GM23338 (cell line): ENCODE measurements at regions not wholly inside any gene's neighbourhood (a gene's known extent, or its start where the extent isn't known, plus 50 kb on each side); places are given as distances from the start of the nearest gene placed in this dataset.

Experiments used
- ATAC-seq: fragments of 200-7000 bp; cut with Tn5 transposase; 3 replicates; pipeline ENCODE4 v1.9.1; 2020
- DNase-seq: peaks from one replicate; pipeline ENCODE4 v3.0.0-alpha.2; 2015; ENCODE audit warnings: low spot score
- H2AFZ ChIP-seq: fragments of 200-600 bp; sonication (generic); 2 replicates; pipeline ENCODE4 v1.8.0; 2016; ENCODE audit warnings: antibody characterized with exemption, mild to moderate bottlenecking, moderate library complexity
- H3F3A ChIP-seq: fragments of 200-600 bp; sonication (generic); replicated peaks from 2 replicates; pipeline ENCODE4 v1.8.0; 2017; ENCODE audit warnings: antibody characterized with exemption, mixed run types, low read depth
- H3K27ac ChIP-seq: fragments of 200-600 bp; sonication (generic); 2 replicates; pipeline ENCODE4 v1.6.1; 2016; ENCODE audit warnings: low read depth
- H3K27me3 ChIP-seq: fragments of 200-600 bp; sonication (generic); 2 replicates; pipeline ENCODE4 v1.8.0; 2016; ENCODE audit warnings: mild to moderate bottlenecking, mixed run types, moderate library complexity; ENCODE audit not compliant: insufficient read depth
- H3K36me3 ChIP-seq: fragments of 200-600 bp; sonication (generic); 2 replicates; pipeline ENCODE4 v1.8.0; 2016; ENCODE audit warnings: mild to moderate bottlenecking; ENCODE audit not compliant: insufficient read depth
- H3K4me1 ChIP-seq: fragments of 200-600 bp; sonication (generic); 2 replicates; pipeline ENCODE4 v1.8.0; 2016; ENCODE audit warnings: mild to moderate bottlenecking, moderate library complexity; ENCODE audit not compliant: insufficient read depth
- H3K4me2 ChIP-seq: fragments of 200-600 bp; sonication (generic); 2 replicates; pipeline ENCODE4 v1.7.1; 2017; ENCODE audit warnings: mixed run types
- H3K4me3 ChIP-seq: fragments of 200-600 bp; sonication (generic); 2 replicates; pipeline ENCODE4 v1.6.1; 2016; ENCODE audit warnings: mixed run types
- H3K79me2 ChIP-seq: fragments of 200-600 bp; sonication (generic); replicated peaks from 2 replicates; pipeline ENCODE4 v1.8.0; 2017; ENCODE audit warnings: mild to moderate bottlenecking; ENCODE audit not compliant: insufficient read depth
- H3K9me2 ChIP-seq: fragments of 200-600 bp; sonication (generic); 2 replicates; pipeline ENCODE4 v1.8.0; 2017; ENCODE audit not compliant: insufficient read depth
- H4K20me1 ChIP-seq: fragments of 200-600 bp; sonication (generic); replicated peaks from 2 replicates; pipeline ENCODE4 v1.8.0; 2017; ENCODE audit warnings: mild to moderate bottlenecking; ENCODE audit not compliant: insufficient read depth
- H3K27ac Mint-ChIP-seq: 2 replicates; pipeline ENCODE4 v1.8.0; 2020; ENCODE audit warnings: inconsistent platforms, mild to moderate bottlenecking, moderate library complexity, mixed read lengths
- H3K27me3 Mint-ChIP-seq: 3 replicates; pipeline ENCODE4 v1.8.0; 2022; ENCODE audit warnings: low read depth, mild to moderate bottlenecking, moderate library complexity, mixed read lengths, inconsistent platforms; ENCODE audit not compliant: insufficient read depth, poor library complexity
- H3K36me3 Mint-ChIP-seq: 3 replicates; pipeline ENCODE4 v1.8.0; 2021; ENCODE audit warnings: low read depth, mild to moderate bottlenecking, inconsistent platforms, moderate library complexity, mixed read lengths
- H3K4me1 Mint-ChIP-seq: 3 replicates; pipeline ENCODE4 v1.8.0; 2020; ENCODE audit warnings: mild to moderate bottlenecking, inconsistent platforms, mixed read lengths
- H3K4me3 Mint-ChIP-seq: 3 replicates; pipeline ENCODE4 v1.8.0; 2021; ENCODE audit warnings: moderate library complexity, mild to moderate bottlenecking, inconsistent platforms, mixed read lengths
- H3K9me3 Mint-ChIP-seq: 3 replicates; pipeline ENCODE4 v1.8.0; 2020; ENCODE audit warnings: moderate library complexity, mild to moderate bottlenecking, inconsistent platforms, mixed read lengths
- ETS1 ChIP-seq: IDR thresholded peaks from 2 replicates; pipeline ENCODE4 v1.6.1; 2016; ENCODE audit warnings: antibody characterized with exemption
- NANOG ChIP-seq: IDR thresholded peaks from 2 replicates; pipeline ENCODE4 v1.6.1; 2016; ENCODE audit warnings: antibody characterized with exemption, borderline replicate concordance
- POLR2AphosphoS5 ChIP-seq: IDR thresholded peaks from 2 replicates; pipeline ENCODE4 v1.6.1; 2016; ENCODE audit warnings: antibody characterized with exemption, low read depth
- STAT1 ChIP-seq: IDR thresholded peaks from one replicate; pipeline ENCODE4 v1.6.1; 2016; ENCODE audit warnings: antibody characterized with exemption; ENCODE audit not compliant: unreplicated experiment
- ZNF462 ChIP-seq: fragments of 250-450 bp; sonication (Bioruptor Pico); IDR thresholded peaks from 2 replicates; pipeline ENCODE4 v1.5.0; 2020; ENCODE audit warnings: mild to moderate bottlenecking, moderate library complexity
- TF ChIP-seq, protein P1 (sequence below): IDR thresholded peaks from one replicate; pipeline ENCODE4 v1.6.1; 2018; ENCODE audit warnings: antibody characterized with exemption; ENCODE audit not compliant: unreplicated experiment

DNA sequence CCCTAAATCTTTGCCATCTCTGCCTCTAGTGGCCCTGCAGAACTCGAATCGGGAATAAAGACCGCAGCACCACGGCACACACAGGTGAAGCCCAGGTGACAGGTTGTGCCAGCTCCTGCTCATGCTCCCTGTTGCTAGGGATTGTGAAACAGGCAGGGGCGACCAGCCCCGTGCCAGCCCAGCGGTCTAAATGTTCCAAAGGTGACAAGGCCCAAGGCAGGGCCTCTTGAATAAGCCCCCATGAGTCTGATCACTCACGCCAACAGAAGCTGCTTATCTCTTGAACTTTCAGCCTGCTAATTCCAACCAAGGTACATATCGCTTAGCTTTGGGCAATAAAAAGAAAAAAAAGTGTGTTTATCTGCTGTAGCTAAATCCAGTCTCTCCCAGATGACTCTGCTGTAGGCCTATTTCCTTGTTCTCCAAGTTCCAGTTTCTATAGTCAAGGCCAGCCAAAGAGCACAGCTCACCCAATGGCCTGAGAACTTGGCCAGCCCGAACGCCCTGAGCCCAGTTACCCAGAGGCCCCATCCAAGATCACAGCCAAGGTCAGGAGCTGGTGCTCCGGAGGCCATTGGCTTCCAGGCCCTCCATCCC is 191.1 kb upstream of the GPR12 start:
- Mint-ChIP-seq H3K36me3 (no peaks in the 10 kb centered on the region), H3K27me3 (no peaks in the 10 kb centered on the region), H3K27ac (no peak overlapping the region), H3K4me1 (no peaks in the 10 kb centered on the region), H3K9me3 (no peaks in the 10 kb centered on the region), H3K4me3 (no peak overlapping the region)
- H3K4me1 ChIP-seq: no peaks in the 10 kb centered on the region
- no peaks in the 10 kb centered on the region for H3K27me3 ChIP-seq
- ATAC-seq: no peak
- TF ChIP-seq, protein P1, sequence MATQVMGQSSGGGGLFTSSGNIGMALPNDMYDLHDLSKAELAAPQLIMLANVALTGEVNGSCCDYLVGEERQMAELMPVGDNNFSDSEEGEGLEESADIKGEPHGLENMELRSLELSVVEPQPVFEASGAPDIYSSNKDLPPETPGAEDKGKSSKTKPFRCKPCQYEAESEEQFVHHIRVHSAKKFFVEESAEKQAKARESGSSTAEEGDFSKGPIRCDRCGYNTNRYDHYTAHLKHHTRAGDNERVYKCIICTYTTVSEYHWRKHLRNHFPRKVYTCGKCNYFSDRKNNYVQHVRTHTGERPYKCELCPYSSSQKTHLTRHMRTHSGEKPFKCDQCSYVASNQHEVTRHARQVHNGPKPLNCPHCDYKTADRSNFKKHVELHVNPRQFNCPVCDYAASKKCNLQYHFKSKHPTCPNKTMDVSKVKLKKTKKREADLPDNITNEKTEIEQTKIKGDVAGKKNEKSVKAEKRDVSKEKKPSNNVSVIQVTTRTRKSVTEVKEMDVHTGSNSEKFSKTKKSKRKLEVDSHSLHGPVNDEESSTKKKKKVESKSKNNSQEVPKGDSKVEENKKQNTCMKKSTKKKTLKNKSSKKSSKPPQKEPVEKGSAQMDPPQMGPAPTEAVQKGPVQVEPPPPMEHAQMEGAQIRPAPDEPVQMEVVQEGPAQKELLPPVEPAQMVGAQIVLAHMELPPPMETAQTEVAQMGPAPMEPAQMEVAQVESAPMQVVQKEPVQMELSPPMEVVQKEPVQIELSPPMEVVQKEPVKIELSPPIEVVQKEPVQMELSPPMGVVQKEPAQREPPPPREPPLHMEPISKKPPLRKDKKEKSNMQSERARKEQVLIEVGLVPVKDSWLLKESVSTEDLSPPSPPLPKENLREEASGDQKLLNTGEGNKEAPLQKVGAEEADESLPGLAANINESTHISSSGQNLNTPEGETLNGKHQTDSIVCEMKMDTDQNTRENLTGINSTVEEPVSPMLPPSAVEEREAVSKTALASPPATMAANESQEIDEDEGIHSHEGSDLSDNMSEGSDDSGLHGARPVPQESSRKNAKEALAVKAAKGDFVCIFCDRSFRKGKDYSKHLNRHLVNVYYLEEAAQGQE: no peak
- TF ChIP-seq ZNF462 (CRISPR knock-in tag) (no peak), NANOG (no peak), POLR2AphosphoS5 (no peak), STAT1 (no peak), ETS1 (no peak)
- no peaks in the 10 kb centered on the region for H3K9me2 ChIP-seq
- no peak overlapping the region for H3K4me2 ChIP-seq
- H2AFZ ChIP-seq: no peak overlapping the region
- H4K20me1 ChIP-seq: no peaks in the 10 kb centered on the region
- H3F3A ChIP-seq: no peaks in the 10 kb centered on the region
- no peaks in the 10 kb centered on the region for H3K79me2 ChIP-seq
- no peak for DNase-seq
- H3K27ac ChIP-seq: no peak overlapping the region
- no peak overlapping the region for H3K4me3 ChIP-seq
- no peaks in the 10 kb centered on the region for H3K36me3 ChIP-seq
